Esophagus muscularis mucosa (tissue), 4 donors: ENCODE measurements at regions not wholly inside any gene's neighbourhood (a gene's known extent, or its start where the extent isn't known, plus 50 kb on each side); places are given as distances from the start of the nearest gene placed in this dataset.

Experiments
- DNase-seq: peaks from one replicate; pipeline ENCODE4 v3.0.0-alpha.2; 2017; ENCODE audit errors: extremely low spot score
- H3K27ac ChIP-seq, 4 donors: fragments of 200-600 bp; sonication (generic); replicated peaks in 1 of 4; 1 replicate in 3 of 4; 2 replicates in 1 of 4; pipeline ENCODE4 v1.5.1; 2016 to 2019; ENCODE audit warnings: mild to moderate bottlenecking in 1 of 4
- H3K27me3 ChIP-seq, 4 donors: fragments of 200-600 bp; sonication (generic); one replicate each; pipeline versions ENCODE4 v1.5.1 to v1.6.0; 2016 to 2019
- H3K36me3 ChIP-seq, 4 donors: fragments of 200-600 bp; sonication (generic); one replicate each; pipeline ENCODE4 v1.5.1; 2016 to 2019
- H3K4me1 ChIP-seq, 4 donors: fragments of 200-600 bp; sonication (generic); one replicate each; pipeline ENCODE4 v1.5.1; 2016 to 2019
- H3K4me3 ChIP-seq, 4 donors: fragments of 200-600 bp; sonication (generic); 1 replicate in 2 of 4; 2 replicates in 2 of 4; pipeline ENCODE4 v1.5.1; 2016 to 2019; ENCODE audit warnings: mild to moderate bottlenecking in 4 of 4, moderate library complexity in 1 of 4
- H3K9me3 ChIP-seq, 4 donors: fragments of 200-600 bp; sonication (generic); 1 replicate in 3 of 4; 2 replicates in 1 of 4; pipeline ENCODE4 v1.5.1; 2016 to 2019
- EP300 ChIP-seq: sonication (generic); formaldehyde crosslinking; IDR thresholded peaks from one replicate; pipeline ENCODE4 v1.6.1; 2017; ENCODE audit warnings: antibody characterized with exemption
- POLR2A ChIP-seq: fragments of 450-650 bp; IDR thresholded peaks from one replicate; pipeline ENCODE4 v1.6.1; 2017; ENCODE audit warnings: antibody characterized with exemption, moderate library complexity, mild to moderate bottlenecking, low read depth
- POLR2AphosphoS5 ChIP-seq, 2 donors: sonication (generic); formaldehyde crosslinking; IDR thresholded peaks; one replicate each; pipeline ENCODE4 v1.6.1; 2017; ENCODE audit warnings: antibody characterized with exemption in 2 of 2
- WGBS: methylation state at CpG from one replicate; pipeline ENCODE4 v1.1.5; 2018; 5-methylcytosine and 5-hydroxymethylcytosine counted together
- intact Hi-C: fragments of 100-400 bp; cut with DNase I; formaldehyde crosslinking; loops from one replicate; pipeline ENCODE4 v1.15.1; 2023
- TF ChIP-seq, protein P1 (sequence below), 3 experiments: fragments of 200-600 bp in 2 of 3; fragments of 450-650 bp in 1 of 3; sonication (generic) in 2 of 3; IDR thresholded peaks; one replicate each; pipeline ENCODE4 v1.5.1; 2017 to 2019; ENCODE audit warnings: antibody characterized with exemption in 3 of 3, mild to moderate bottlenecking in 2 of 3, moderate library complexity in 1 of 3

- no peak for TF ChIP-seq EP300
- TF ChIP-seq POLR2A = no peak
- TF ChIP-seq POLR2AphosphoS5 (IDR thresholded peaks at IDR 0.05) = no peak
- TF ChIP-seq, protein P1, sequence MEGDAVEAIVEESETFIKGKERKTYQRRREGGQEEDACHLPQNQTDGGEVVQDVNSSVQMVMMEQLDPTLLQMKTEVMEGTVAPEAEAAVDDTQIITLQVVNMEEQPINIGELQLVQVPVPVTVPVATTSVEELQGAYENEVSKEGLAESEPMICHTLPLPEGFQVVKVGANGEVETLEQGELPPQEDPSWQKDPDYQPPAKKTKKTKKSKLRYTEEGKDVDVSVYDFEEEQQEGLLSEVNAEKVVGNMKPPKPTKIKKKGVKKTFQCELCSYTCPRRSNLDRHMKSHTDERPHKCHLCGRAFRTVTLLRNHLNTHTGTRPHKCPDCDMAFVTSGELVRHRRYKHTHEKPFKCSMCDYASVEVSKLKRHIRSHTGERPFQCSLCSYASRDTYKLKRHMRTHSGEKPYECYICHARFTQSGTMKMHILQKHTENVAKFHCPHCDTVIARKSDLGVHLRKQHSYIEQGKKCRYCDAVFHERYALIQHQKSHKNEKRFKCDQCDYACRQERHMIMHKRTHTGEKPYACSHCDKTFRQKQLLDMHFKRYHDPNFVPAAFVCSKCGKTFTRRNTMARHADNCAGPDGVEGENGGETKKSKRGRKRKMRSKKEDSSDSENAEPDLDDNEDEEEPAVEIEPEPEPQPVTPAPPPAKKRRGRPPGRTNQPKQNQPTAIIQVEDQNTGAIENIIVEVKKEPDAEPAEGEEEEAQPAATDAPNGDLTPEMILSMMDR (IDR thresholded peaks at IDR 0.05) = no peak
- Histone ChIP-seq H3K27ac (no peak overlapping the region), H3K9me3 (no peaks in the 10 kb centered on the region), H3K27me3 (no peaks in the 10 kb centered on the region), H3K4me3 (no peak overlapping the region), H3K36me3 (no peaks in the 10 kb centered on the region), H3K4me1 (no peaks in the 10 kb centered on the region)
- WGBS = 55% methylated on average over 3 of the region's 3 CpGs
- intact Hi-C loops = no loop called here
- DNase-seq = no peak
Measured at GRCh38 chr21:22516230-22516629, 1518.0 kb downstream of the NCAM2 start.

DNA sequence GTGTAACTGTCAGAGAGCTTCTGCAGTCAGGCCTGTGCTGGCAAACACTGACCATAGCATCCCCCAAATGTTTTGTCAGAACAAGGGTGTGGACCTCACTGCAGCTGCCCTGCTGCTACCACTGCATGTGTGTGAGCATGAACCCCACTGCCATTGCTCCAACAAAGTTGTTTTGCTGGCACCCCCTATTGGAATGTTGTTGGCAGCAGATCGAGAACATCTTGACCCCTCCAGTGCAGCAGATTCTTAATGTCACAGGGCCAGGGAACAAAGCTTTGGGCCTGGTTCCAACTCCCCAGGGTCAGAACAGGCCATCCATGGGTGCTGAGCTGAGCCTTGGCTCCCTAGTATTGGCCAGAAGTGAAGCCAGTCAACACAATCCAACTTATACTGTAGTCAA, 1537.4 kb downstream of the NCAM2 start:
- DNase-seq = no peak
- Histone ChIP-seq H3K36me3 (no peaks in the 10 kb centered on the region), H3K9me3 (peaks cover 0 to 17% (median 12%) of the 10 kb centered on the region in 4 donors), H3K27ac (no peak overlapping the region), H3K27me3 (no peaks in the 10 kb centered on the region), H3K4me1 (no peaks in the 10 kb centered on the region), H3K4me3 (no peak overlapping the region)
- intact Hi-C loops = no loop called here
- no peak for TF ChIP-seq EP300
- no CpG with 5 or more reads among the region's 1 CpG for WGBS

DNA sequence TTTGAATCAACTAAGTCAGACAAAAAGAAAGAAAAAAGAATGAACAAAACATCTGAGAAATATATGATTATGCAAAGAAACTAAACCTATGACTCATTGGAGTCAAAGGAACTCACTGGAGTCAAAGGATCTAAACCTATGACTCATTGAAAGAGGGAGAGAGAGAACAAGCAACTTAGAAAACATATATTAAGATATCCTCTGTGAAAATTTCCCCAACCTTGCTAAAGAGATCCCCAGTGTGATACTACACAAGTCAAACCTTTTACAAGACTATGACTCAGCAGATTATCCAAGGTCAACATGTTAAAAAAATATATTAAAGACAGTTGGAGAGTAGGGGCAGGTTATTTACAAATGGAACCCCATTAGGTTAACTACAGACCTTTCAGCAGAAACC, 1538.3 kb downstream of the NCAM2 start:
- DNase-seq = no peak
- Histone ChIP-seq H3K36me3 (no peaks in the 10 kb centered on the region), H3K9me3 (peaks cover 0 to 23% (median 14%) of the 10 kb centered on the region in 4 donors), H3K27me3 (no peaks in the 10 kb centered on the region), H3K27ac (no peak overlapping the region), H3K4me1 (no peaks in the 10 kb centered on the region), H3K4me3 (no peak overlapping the region)
- TF ChIP-seq EP300 (no peak), POLR2AphosphoS5 (IDR thresholded peaks at IDR 0.05) (no peak), POLR2A (no peak)
- TF ChIP-seq, protein P1 (IDR thresholded peaks at IDR 0.05) = no peak
- intact Hi-C loops = no loop called here

DNA sequence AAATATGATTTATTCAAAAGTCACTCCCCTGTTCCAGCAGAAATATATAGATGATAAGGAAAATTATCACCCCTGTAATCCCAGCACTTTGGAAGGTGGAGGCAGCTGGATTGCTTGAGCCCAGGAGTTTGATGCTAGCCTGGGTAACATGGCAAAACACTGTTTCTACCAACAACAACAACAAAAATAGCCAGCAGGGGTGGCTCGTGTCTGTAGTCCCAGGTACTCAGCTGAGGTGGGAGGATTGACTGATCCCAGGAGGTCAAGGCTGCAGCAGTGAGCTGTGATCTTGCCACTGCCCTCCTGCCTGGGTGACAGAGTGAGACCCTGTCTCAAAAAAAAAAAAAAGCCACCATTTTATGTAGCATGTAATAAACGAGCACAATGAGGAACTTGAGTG, 1546.5 kb downstream of the NCAM2 start:
- WGBS = 67% methylated on average over 2 of the region's 2 CpGs
- TF ChIP-seq, protein P1 (IDR thresholded peaks at IDR 0.05) = no peak
- TF ChIP-seq EP300 = no peak
- TF ChIP-seq POLR2A = no peak
- no peak for TF ChIP-seq POLR2AphosphoS5 (IDR thresholded peaks at IDR 0.05)
- Histone ChIP-seq H3K4me1 (no peaks in the 10 kb centered on the region), H3K27me3 (no peaks in the 10 kb centered on the region), H3K27ac (no peak overlapping the region), H3K36me3 (no peaks in the 10 kb centered on the region), H3K9me3 (peaks cover 0 to 15% (median 10%) of the 10 kb centered on the region in 4 donors), H3K4me3 (no peak overlapping the region)
- no peak for DNase-seq
- intact Hi-C loops = no loop called here

DNA sequence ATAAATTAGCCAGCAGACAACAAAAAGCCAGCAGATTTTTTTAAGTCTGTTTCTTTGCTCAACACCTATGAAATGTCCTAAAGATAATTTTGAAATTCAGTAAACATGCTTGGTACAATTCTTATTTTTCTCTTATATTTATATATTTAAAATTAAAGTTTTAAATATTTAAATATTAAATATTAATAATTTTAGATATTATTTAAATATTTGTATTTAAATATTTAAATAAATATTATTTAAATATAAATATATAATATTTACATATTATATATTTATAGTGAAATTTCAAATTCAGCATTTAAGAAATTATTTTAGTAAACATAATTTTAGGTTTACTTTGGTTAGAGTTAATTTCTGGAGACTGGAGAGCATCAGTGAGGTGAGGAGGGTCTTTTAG, 1554.2 kb downstream of the NCAM2 start:
- no peaks in the 10 kb centered on the region for H3K9me3 ChIP-seq
- TF ChIP-seq EP300 = no peak
- no peaks in the 10 kb centered on the region for H3K36me3 ChIP-seq
- no peak overlapping the region for H3K27ac ChIP-seq
- no peaks in the 10 kb centered on the region for H3K4me1 ChIP-seq
- H3K4me3 ChIP-seq = no peak overlapping the region
- intact Hi-C loops = no loop called here
- no peak for DNase-seq
- H3K27me3 ChIP-seq = no peaks in the 10 kb centered on the region

DNA sequence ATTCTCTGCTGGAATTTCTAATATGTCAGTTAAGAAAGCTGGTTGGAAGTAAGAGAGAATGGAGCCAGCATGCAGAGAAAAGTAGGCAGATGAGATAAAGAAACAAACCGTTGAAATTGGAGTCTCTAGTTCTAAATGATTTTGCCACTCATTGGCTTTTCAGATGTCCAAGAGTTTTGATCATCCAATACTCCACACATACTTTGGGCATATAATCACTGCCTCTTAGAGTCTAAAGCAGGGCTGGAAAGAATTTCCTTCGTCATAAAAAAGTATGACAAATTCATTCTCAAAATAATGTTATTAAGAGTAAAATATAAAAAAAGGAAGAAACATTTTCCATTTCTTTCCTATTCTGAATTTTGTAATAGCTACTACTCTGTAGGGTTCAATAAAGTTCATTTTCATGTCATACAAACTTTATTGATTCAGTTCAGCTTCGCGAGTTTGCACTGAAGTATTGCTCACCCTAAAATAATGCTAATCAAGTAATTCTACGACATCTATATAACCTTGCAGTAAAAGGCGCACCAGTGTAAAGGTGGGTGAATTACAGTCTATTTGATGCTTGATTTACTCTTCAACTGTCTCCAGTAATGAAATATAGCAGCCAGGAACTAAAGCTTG, 1556.6 kb downstream of the NCAM2 start:
- no peak for DNase-seq
- 73% methylated on average over 6 of the region's 6 CpGs for WGBS
- no peaks in the 10 kb centered on the region for H3K9me3 ChIP-seq
- TF ChIP-seq POLR2A (no peak), EP300 (no peak), POLR2AphosphoS5 (IDR thresholded peaks at IDR 0.05) (no peak)
- TF ChIP-seq, protein P1 (IDR thresholded peaks at IDR 0.05) = no peak
- H3K27me3 ChIP-seq = no peaks in the 10 kb centered on the region
- H3K27ac ChIP-seq = no peak overlapping the region
- no peaks in the 10 kb centered on the region for H3K4me1 ChIP-seq
- intact Hi-C loops = no loop called here
- no peaks in the 10 kb centered on the region for H3K36me3 ChIP-seq
- no peak overlapping the region for H3K4me3 ChIP-seq
